Osteoblast (primary cell): ENCODE measurements at regions not wholly inside any gene's neighbourhood (a gene's known extent, or its start where the extent isn't known, plus 50 kb on each side); places are given as distances from the start of the nearest gene placed in this dataset.

Experiments used
- DNase-seq: peaks from one replicate; pipeline ENCODE4 v3.0.0; 2011; ENCODE audit warnings: low spot score, mixed read lengths; ENCODE audit not compliant: insufficient read length; ENCODE audit errors: missing footprints
- H2AFZ ChIP-seq: 2 replicates; pipeline ENCODE4 v1.6.0; 2011; ENCODE audit warnings: mild to moderate bottlenecking, low read length
- H3K27ac ChIP-seq: 2 replicates; pipeline ENCODE4 v1.5.1; 2011; ENCODE audit warnings: mild to moderate bottlenecking, low read depth, low read length, moderate library complexity
- H3K27me3 ChIP-seq: 2 replicates; pipeline ENCODE4 v1.6.0; 2012; ENCODE audit warnings: mild to moderate bottlenecking, control low read depth, inconsistent platforms, low read length, moderate library complexity; ENCODE audit not compliant: insufficient read depth
- H3K36me3 ChIP-seq: 2 replicates; pipeline ENCODE4 v1.5.1; 2011; ENCODE audit warnings: mild to moderate bottlenecking, low read length, control low read depth, moderate library complexity; ENCODE audit not compliant: insufficient read depth
- H3K4me1 ChIP-seq: 2 replicates; pipeline ENCODE4 v1.5.1; 2011; ENCODE audit warnings: mild to moderate bottlenecking, low read length, control low read depth, moderate library complexity; ENCODE audit not compliant: insufficient read depth
- H3K4me2 ChIP-seq: 2 replicates; pipeline ENCODE4 v1.6.0; 2011; ENCODE audit warnings: mild to moderate bottlenecking, low read length; ENCODE audit not compliant: insufficient read depth
- H3K4me3 ChIP-seq: fragments of 200-600 bp; sonication (generic); 3 replicates; pipeline ENCODE4 v1.5.1; 2012; ENCODE audit warnings: mild to moderate bottlenecking, low read length, inconsistent platforms; ENCODE audit not compliant: insufficient read depth
- H3K79me2 ChIP-seq: 2 replicates; pipeline ENCODE4 v1.6.0; 2012; ENCODE audit warnings: mild to moderate bottlenecking, low read length, control low read depth, inconsistent platforms; ENCODE audit not compliant: insufficient read depth
- H3K9me3 ChIP-seq: 2 replicates; pipeline ENCODE4 v1.5.1; 2011; ENCODE audit warnings: low read depth, low read length, control low read depth
- H4K20me1 ChIP-seq: 2 replicates; pipeline ENCODE4 v1.6.0; 2012; ENCODE audit warnings: mild to moderate bottlenecking, low read length, control low read depth; ENCODE audit not compliant: insufficient read depth
- CTCF ChIP-seq: IDR thresholded peaks from 2 replicates; pipeline ENCODE4 v1.5.1; 2011; ENCODE audit warnings: mild to moderate bottlenecking, low read depth, low read length, moderate library complexity; ENCODE audit errors: extremely low read depth

DNA sequence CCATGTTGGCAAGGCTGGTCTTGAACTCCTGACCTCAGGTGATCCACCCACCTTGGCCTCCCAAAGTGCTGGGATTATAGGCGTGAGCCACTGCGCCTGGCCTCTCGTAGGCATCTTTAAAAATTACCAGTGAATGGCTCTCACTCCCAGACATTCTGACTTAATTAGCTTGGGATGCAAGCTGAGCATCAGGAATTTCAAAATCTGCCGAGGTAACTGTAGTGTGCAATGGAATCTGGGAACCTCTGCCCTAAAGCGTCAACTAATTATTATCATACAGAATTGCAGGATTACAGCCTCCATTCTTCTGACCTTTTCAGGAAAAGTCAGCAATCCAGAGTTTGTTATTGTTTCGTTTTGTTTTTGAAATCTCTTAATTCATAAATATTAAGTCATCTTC lies 213.4 kb upstream of the DMAC1 start:
- H3K27ac ChIP-seq, result no peak overlapping the region
- H3K36me3 ChIP-seq, result no peaks in the 10 kb centered on the region
- H3K9me3 ChIP-seq, result no peaks in the 10 kb centered on the region
- no peak for TF ChIP-seq CTCF
- no peaks in the 10 kb centered on the region for H3K79me2 ChIP-seq
- H3K4me1 ChIP-seq, result no peaks in the 10 kb centered on the region
- H2AFZ ChIP-seq, result no peak overlapping the region
- no peaks in the 10 kb centered on the region for H4K20me1 ChIP-seq
- no peak for DNase-seq
- H3K27me3 ChIP-seq, result no peaks in the 10 kb centered on the region
- H3K4me2 ChIP-seq, result no peak overlapping the region
- H3K4me3 ChIP-seq, result no peak overlapping the region

DNA sequence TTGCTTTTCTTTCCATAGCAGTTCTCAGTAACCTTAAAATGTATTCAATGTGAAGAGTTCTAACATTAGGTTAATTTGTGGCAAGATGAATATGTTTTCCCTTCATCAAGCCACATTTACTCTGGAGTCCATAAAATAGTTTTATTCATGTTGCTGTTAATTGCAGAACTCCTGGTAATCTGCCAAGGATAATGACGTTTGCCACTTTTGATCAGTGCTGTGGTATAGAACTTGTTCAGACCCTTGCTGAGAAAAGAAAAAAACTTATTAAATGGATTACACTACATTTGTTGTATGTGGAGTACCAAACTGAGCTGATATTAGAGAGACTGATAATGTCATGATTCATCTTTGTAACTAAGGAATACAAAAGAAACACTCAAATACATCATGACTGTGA lies 212.4 kb upstream of the DMAC1 start:
- Histone ChIP-seq H3K36me3 (no peaks in the 10 kb centered on the region), H2AFZ (no peak overlapping the region), H3K4me1 (no peaks in the 10 kb centered on the region)

GRCh38 chr9:7996558-7996957 lies 197.0 kb upstream of the DMAC1 start:
- no peaks in the 10 kb centered on the region for H3K36me3 ChIP-seq
- no peaks in the 10 kb centered on the region for H4K20me1 ChIP-seq
- H3K27me3 ChIP-seq, result no peaks in the 10 kb centered on the region
- no peak overlapping the region for H3K4me3 ChIP-seq
- H3K9me3 ChIP-seq, result peaks cover 2% of the 10 kb centered on the region
- H3K4me2 ChIP-seq, result no peak overlapping the region
- H3K79me2 ChIP-seq, result no peaks in the 10 kb centered on the region
- no peak overlapping the region for H3K27ac ChIP-seq
- TF ChIP-seq CTCF, result no peak
- H3K4me1 ChIP-seq, result no peaks in the 10 kb centered on the region
- H2AFZ ChIP-seq, result no peak overlapping the region
- peak; percentile 36 for DNase-seq

More for the DNA sequence above, 212.4 kb upstream of the DMAC1 start:
- no peaks in the 10 kb centered on the region for H4K20me1 ChIP-seq
- no peak for TF ChIP-seq CTCF
- no peaks in the 10 kb centered on the region for H3K79me2 ChIP-seq
- H3K4me2 ChIP-seq, result no peak overlapping the region
- no peak overlapping the region for H3K4me3 ChIP-seq
- DNase-seq, result no peak
- no peak overlapping the region for H3K27ac ChIP-seq
- H3K27me3 ChIP-seq, result no peaks in the 10 kb centered on the region
- no peaks in the 10 kb centered on the region for H3K9me3 ChIP-seq

DNA sequence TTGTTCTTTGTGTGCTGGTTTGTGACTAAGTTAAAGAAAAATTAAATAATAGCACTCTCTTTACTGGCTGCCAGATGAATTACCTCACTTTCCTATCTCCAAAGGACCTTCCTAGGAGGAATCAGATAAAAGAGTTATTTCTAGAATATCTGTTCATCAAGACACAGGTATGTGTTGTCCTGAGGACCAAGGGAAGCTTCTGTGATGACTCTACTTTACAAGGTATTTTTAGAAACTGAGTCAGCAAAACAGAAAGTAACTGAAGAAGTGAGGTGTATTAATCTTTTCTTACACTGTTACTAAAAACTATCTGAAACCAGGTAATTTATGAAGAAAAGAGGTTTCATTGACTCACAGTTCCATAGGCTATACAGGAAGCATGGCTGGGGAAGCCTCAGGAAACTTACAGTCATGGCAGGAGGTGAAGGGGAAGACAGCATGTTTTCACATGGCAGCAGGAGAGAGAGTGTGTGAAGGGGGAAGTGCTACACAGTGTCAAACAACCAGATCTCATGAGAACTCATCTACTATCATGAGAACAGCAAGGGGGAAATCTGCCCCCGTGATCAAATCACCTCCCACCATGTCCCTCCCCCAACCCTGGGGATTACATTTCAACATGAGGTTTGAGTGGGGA lies 189.2 kb upstream of the DMAC1 start:
- H3K9me3 ChIP-seq, result no peaks in the 10 kb centered on the region
- no peak for TF ChIP-seq CTCF

More for the DNA sequence above, 189.2 kb upstream of the DMAC1 start:
- DNase-seq, result no peak
- Histone ChIP-seq H3K36me3 (no peaks in the 10 kb centered on the region), H4K20me1 (no peaks in the 10 kb centered on the region), H3K27ac (no peak overlapping the region), H2AFZ (no peak overlapping the region), H3K4me2 (no peak overlapping the region), H3K27me3 (no peaks in the 10 kb centered on the region), H3K4me3 (no peak overlapping the region), H3K79me2 (no peaks in the 10 kb centered on the region), H3K4me1 (no peaks in the 10 kb centered on the region)
